Hepatocyte (in vitro differentiated cells): ENCODE measurements at regions not wholly inside any gene's neighbourhood (a gene's known extent, or its start where the extent isn't known, plus 50 kb on each side); places are given as distances from the start of the nearest gene placed in this dataset.

Experiments
- EZH2 ChIP-seq: fragments of 200-600 bp; sonication (generic); IDR thresholded peaks from 2 replicates; pipeline ENCODE4 v1.6.1; 2016; ENCODE audit warnings: antibody characterized with exemption, mild to moderate bottlenecking, borderline replicate concordance
- EZH2phosphoT487 ChIP-seq: fragments of 200-600 bp; sonication (generic); IDR thresholded peaks from one replicate; pipeline ENCODE4 v1.6.1; 2018; ENCODE audit warnings: antibody characterized with exemption, mild to moderate bottlenecking, low read depth, moderate library complexity; ENCODE audit not compliant: unreplicated experiment, severe bottlenecking
- TF ChIP-seq, protein P1 (sequence below): fragments of 200-600 bp; sonication (generic); IDR thresholded peaks from 2 replicates; pipeline ENCODE4 v1.5.1; 2016; ENCODE audit warnings: antibody characterized with exemption, mild to moderate bottlenecking; ENCODE audit not compliant: poor library complexity

DNA sequence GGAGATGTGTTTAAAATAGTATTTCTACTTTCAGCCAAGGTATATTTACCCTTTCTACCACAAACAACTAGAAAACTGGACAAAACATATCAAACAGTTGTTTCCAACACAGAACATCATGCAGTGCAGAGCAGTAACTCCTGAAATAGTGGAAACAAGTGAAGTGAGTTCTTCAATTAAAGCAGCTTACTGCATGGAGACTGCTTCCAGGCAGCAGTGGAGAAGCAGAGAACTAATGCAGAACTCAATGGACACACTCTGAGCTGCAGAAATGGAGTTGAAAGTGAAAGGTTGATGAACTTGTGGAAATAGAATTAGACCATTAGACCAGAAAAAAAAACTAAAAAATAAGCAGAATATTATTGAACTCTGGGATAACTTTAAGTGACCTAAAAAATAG lies 478.9 kb downstream of the CNTN6 start:
- TF ChIP-seq EZH2 (no peak), EZH2phosphoT487 (no peak)
- TF ChIP-seq, protein P1, sequence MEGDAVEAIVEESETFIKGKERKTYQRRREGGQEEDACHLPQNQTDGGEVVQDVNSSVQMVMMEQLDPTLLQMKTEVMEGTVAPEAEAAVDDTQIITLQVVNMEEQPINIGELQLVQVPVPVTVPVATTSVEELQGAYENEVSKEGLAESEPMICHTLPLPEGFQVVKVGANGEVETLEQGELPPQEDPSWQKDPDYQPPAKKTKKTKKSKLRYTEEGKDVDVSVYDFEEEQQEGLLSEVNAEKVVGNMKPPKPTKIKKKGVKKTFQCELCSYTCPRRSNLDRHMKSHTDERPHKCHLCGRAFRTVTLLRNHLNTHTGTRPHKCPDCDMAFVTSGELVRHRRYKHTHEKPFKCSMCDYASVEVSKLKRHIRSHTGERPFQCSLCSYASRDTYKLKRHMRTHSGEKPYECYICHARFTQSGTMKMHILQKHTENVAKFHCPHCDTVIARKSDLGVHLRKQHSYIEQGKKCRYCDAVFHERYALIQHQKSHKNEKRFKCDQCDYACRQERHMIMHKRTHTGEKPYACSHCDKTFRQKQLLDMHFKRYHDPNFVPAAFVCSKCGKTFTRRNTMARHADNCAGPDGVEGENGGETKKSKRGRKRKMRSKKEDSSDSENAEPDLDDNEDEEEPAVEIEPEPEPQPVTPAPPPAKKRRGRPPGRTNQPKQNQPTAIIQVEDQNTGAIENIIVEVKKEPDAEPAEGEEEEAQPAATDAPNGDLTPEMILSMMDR, result no peak
